GM21360 (cell line): ENCODE measurements at regions not wholly inside any gene's neighbourhood (a gene's known extent, or its start where the extent isn't known, plus 50 kb on each side); places are given as distances from the start of the nearest gene placed in this dataset.
A peak's percentile ranks its signal among the peaks of the same experiment; 100 is the strongest.
"Not testable (repeated sequence)": the region's sequence is repeated elsewhere in the genome, so short reads cannot be mapped to it uniquely, and the experiment has no call there.

ENCODE experiments used
- ATAC-seq: cut with Tn5 transposase; IDR thresholded peaks from one replicate; pipeline ENCODE4 v1.9.1; 2021; ENCODE audit warnings: mild to moderate bottlenecking, moderate library complexity; ENCODE audit not compliant: unreplicated experiment

- ATAC-seq = no peak
Measured at GRCh38 chr4:164616961-164617360, 137.0 kb upstream of the SMIM31 start.

- ATAC-seq = no peak
Measured at GRCh38 chr4:164617426-164617825, 136.5 kb upstream of the SMIM31 start.

GRCh38 chr4:164617911-164618310 is 136.0 kb upstream of the SMIM31 start:
- ATAC-seq = no peak

- no peak for ATAC-seq
Measured at GRCh38 chr4:164621886-164622521, 131.9 kb upstream of the SMIM31 start.

GRCh38 chr4:164623099-164623498 is 130.8 kb upstream of the SMIM31 start:
- no peak for ATAC-seq

GRCh38 chr4:164639001-164639400 is 114.9 kb upstream of the SMIM31 start:
- ATAC-seq = no peak

- no peak for ATAC-seq
Measured at GRCh38 chr4:164648151-164648848, 105.6 kb upstream of the SMIM31 start.

- no peak for ATAC-seq
Measured at GRCh38 chr4:164648849-164649212, 105.1 kb upstream of the SMIM31 start.

- ATAC-seq = no peak
Measured at GRCh38 chr4:164659765-164660164, 94.2 kb upstream of the SMIM31 start.

GRCh38 chr4:164676152-164676551 is 77.8 kb upstream of the SMIM31 start:
- ATAC-seq = not testable (repeated sequence)

GRCh38 chr4:164683040-164683439 is 70.9 kb upstream of the SMIM31 start:
- ATAC-seq = no peak

GRCh38 chr4:164695650-164696049 is 58.3 kb upstream of the SMIM31 start:
- no peak for ATAC-seq

GRCh38 chr4:164700471-164700870 is 53.5 kb upstream of the SMIM31 start:
- ATAC-seq = no peak

- peak; percentile 76 for ATAC-seq
Measured at GRCh38 chr4:164701665-164702064, 52.3 kb upstream of the SMIM31 start.
